ENCODE measurements at regions not wholly inside any gene's neighbourhood (a gene's known extent, or its start where the extent isn't known, plus 50 kb on each side); places are given as distances from the start of the nearest gene placed in this dataset.
A peak's percentile ranks its signal among the peaks of the same experiment; 100 is the strongest.

- no peak overlapping the region for H3K4me3 ChIP-seq (ENCODE audit: low read length)
- no peak for DNase-seq (ENCODE audit: low read depth, low spot score)
Observed at GRCh38 chr2:22276696-22277095, 1108.3 kb upstream of the KLHL29 start.

DNA sequence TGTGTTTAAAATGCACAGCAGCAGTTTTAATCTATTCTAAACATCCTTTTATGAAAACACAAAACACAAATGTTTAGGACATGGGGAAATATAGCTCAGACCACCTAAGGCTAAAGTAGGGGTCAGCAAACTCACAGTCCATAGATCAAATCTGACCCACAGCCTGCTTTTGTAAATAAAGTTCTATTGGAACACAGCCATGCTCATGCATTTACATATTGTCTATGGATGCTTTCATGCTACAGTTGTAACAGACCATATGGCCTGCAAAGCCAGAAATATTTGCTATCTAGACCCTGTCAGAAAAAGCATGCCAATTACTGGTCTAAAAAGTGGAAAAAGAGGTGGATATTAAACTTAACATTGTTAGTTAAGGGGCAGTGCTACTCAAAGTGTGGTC lies 1105.4 kb upstream of the KLHL29 start:
- H3K4me3 ChIP-seq (ENCODE audit: low read length) = no peak overlapping the region
- no peak for DNase-seq (ENCODE audit: low read depth, low spot score)

- no peak for DNase-seq (ENCODE audit: low read depth, low spot score)
Observed at GRCh38 chr2:22281033-22281432, 1103.9 kb upstream of the KLHL29 start.

GRCh38 chr2:22282220-22282619 lies 1102.8 kb upstream of the KLHL29 start:
- DNase-seq (ENCODE audit: low read depth, low spot score) = peak; percentile 2
- H3K4me3 ChIP-seq (ENCODE audit: low read length) = no peak overlapping the region

More at GRCh38 chr2:22281033-22281432, 1103.9 kb upstream of the KLHL29 start:
- no peak overlapping the region for H3K4me3 ChIP-seq (ENCODE audit: low read length)

GRCh38 chr2:22282916-22283315 lies 1102.1 kb upstream of the KLHL29 start:
- H3K4me3 ChIP-seq (ENCODE audit: low read length) = no peak overlapping the region
- no peak for DNase-seq (ENCODE audit: low read depth, low spot score)

GRCh38 chr2:22283436-22283835 lies 1101.5 kb upstream of the KLHL29 start:
- no peak overlapping the region for H3K4me3 ChIP-seq (ENCODE audit: low read length)
- DNase-seq (ENCODE audit: low read depth, low spot score) = no peak

DNA sequence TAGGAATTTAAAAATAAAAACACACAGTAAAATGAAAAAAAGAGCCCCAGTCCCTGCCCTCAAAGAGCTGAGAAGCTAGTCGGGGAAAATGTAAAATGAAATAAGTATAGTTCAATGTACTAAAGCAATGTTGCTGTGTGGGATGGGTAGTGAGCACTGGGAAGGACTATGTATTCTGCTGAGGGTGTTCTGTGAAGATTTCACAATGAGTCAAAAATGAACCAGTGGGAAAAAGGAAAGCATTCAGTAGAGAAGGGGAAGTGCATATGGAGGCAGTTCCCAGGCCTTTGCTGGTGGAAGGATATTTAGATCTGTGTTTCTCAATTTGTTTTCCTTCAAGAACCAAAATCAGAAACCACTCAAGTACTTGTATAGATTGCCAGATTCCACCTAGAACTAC lies 1094.7 kb upstream of the KLHL29 start:
- DNase-seq (ENCODE audit: low read depth, low spot score) = no peak
- no peak overlapping the region for H3K4me3 ChIP-seq (ENCODE audit: low read length)

DNA sequence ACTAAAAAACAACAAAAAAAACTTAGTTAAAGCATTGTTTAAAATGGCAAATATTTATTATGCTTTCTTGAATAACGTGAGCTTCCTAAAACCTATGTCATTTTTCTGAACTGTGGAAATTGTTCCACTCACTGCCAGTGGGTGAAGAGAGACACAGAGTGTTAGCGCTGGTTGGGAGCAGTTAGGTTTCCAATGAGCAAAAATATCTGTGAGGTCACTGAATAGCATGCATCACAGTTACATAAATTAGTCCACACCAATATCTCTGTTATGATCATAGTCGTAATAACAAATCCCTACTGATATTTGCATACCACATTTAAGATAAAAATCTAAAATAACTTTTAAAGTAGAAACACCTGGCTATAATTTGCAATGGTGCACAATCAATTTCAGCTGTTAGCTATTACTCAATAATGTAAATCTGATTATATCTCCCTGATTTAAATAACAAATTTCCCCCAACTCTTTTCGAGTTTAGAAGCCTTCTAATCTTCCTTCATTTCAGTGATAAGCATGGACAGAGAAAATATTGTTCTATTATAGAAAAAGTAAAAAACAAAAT lies 1094.0 kb upstream of the KLHL29 start:
- DNase-seq (ENCODE audit: low read depth, low spot score) = no peak
- no peak overlapping the region for H3K4me3 ChIP-seq (ENCODE audit: low read length)

- no peak overlapping the region for H3K4me3 ChIP-seq (ENCODE audit: low read length)
- DNase-seq (ENCODE audit: low read depth, low spot score) = no peak
Observed at GRCh38 chr2:22301228-22301627, 1083.8 kb upstream of the KLHL29 start.

DNA sequence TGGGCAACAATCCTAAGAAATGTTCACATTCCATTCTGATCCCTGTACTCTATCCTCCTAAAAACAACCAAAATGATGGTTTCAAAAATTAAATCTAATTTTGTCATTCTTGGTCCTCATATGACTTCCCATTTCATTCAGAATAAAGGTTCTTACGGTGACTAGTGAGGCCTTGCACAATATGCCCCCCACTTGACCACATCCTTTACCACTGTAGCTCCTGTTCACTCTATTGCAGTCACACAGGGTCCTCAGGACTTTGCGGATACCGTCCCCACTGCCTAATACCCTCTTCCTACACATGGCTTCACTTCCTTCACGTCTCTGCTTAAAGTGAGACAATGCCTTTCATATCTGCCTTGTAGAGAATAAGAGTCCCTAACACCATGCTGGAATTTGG lies 1058.7 kb upstream of the KLHL29 start:
- H3K4me3 ChIP-seq (ENCODE audit: low read length) = no peak overlapping the region
- no peak for DNase-seq (ENCODE audit: low read depth, low spot score)

GRCh38 chr2:22329211-22330154 lies 1055.5 kb upstream of the KLHL29 start:
- no peak overlapping the region for H3K4me3 ChIP-seq (ENCODE audit: low read length)
- no peak for DNase-seq (ENCODE audit: low read depth, low spot score)

GRCh38 chr2:22336414-22336813 lies 1048.6 kb upstream of the KLHL29 start:
- H3K4me3 ChIP-seq (ENCODE audit: low read length) = no peak overlapping the region
- DNase-seq (ENCODE audit: low read depth, low spot score) = no peak

- no peak for DNase-seq (ENCODE audit: low read depth, low spot score)
- no peak overlapping the region for H3K4me3 ChIP-seq (ENCODE audit: low read length)
Observed at GRCh38 chr2:22340716-22341115, 1044.3 kb upstream of the KLHL29 start.

GRCh38 chr2:22347306-22347705 lies 1037.7 kb upstream of the KLHL29 start:
- DNase-seq (ENCODE audit: low read depth, low spot score) = no peak
- no peak overlapping the region for H3K4me3 ChIP-seq (ENCODE audit: low read length)

- no peak overlapping the region for H3K4me3 ChIP-seq (ENCODE audit: low read length)
- no peak for DNase-seq (ENCODE audit: low read depth, low spot score)
Observed at GRCh38 chr2:22350621-22351020, 1034.4 kb upstream of the KLHL29 start.

DNA sequence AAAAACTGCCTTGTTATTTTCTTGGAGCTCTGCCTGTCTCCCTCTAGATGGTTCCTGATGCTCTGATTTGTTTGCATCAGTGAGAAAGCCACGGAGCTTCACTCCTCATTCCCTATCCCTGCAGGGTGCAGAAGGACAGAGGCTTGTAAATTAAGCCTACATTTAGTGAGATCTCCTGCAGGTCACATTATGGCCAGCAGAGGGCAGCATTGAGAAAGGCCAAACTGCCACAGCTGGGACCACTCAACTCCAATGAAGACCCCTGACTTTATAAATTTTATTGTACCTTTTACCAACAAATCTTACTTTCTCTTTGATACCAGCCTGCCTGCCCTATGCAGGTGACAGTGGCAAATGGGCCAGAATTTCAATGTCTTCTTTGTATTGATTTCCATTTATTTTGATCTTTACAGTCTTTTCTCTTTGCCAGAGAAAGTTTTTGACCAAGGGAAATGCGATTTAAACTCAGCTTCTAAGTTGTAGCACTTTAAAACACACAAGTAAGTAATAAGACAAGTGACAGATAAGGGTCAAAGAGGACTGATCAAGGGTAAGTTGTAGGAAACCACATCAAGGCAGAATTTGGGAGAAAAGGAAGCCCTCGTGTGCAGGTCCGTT lies 1029.1 kb upstream of the KLHL29 start:
- peak; percentile 21 for DNase-seq (ENCODE audit: low read depth, low spot score)
- no peak overlapping the region for H3K4me3 ChIP-seq (ENCODE audit: low read length)

DNA sequence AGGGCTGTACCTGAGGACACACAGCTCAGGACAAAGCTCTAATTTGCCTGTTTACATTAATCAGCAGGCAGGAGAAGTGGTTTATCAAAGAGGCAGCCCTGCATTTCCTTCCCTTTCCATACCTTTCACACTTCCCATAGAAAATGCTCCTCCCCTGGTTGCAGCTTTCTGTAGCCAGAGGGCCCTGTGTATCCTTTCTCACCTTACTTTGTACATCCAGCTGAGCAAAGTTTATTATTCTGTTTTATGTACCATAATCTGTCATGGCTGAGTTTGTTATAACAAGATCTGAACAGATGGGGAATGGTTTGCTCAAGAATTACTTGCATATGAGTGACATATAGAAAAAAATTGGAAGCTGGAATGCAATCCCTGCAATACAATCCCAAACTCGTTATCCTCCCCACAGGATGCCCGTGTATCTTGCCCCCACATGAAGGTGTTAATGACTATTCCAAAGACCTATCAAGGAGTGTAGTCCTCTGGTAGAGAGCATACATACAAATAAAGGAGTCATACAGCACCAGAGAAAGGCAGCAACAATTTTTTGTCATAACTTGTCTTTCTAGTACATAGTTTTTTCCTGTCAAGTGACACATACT lies 1025.8 kb upstream of the KLHL29 start:
- no peak for DNase-seq (ENCODE audit: low read depth, low spot score)
- no peak overlapping the region for H3K4me3 ChIP-seq (ENCODE audit: low read length)

DNA sequence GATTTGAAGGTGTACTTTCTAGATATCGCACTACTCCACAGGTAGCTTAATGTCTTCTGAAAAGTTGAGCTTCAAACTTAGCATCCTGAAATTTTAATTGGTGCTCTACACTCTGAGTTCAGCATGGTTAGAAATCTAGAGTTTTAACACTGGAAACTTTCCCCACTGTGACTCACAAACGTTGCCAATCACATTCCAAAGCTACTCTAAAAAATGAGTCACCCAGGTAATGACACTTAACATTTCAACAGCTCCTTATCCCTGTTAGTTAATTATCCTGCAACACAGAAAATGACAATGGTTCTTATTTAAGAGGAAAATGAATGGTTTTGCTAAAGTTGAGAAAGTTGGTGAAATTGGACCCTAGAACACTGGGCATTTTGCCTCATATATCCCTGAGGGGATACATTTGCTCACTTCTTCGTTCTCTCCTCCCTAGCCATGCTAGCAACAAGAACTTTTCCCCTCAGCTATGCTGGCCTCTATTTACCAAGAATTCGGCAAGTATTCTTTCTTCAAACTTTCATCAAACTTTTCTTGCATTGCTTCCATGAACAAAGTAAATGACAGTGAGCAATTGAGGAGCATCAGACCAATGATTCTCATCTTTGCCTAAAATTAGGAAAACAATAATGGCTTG lies 1024.1 kb upstream of the KLHL29 start:
- DNase-seq (ENCODE audit: low read depth, low spot score) = no peak
- H3K4me3 ChIP-seq (ENCODE audit: low read length) = no peak overlapping the region

- no peak overlapping the region for H3K4me3 ChIP-seq (ENCODE audit: low read length)
- no peak for DNase-seq (ENCODE audit: low read depth, low spot score)
Observed at GRCh38 chr2:22361571-22361970, 1023.4 kb upstream of the KLHL29 start.

Measured in Jurkat, Clone E6-1 (cell line).